GM19351 (cell line): ENCODE measurements at regions not wholly inside any gene's neighbourhood (a gene's known extent, or its start where the extent isn't known, plus 50 kb on each side); places are given as distances from the start of the nearest gene placed in this dataset.
A peak's percentile ranks its signal among the peaks of the same experiment; 100 is the strongest.
"Not testable (repeated sequence)": the region's sequence is repeated elsewhere in the genome, so short reads cannot be mapped to it uniquely, and the experiment has no call there.

ENCODE experiments used
- ATAC-seq: cut with Tn5 transposase; IDR thresholded peaks from one replicate; pipeline ENCODE4 v1.9.1; 2021; ENCODE audit warnings: mild to moderate bottlenecking, moderate library complexity; ENCODE audit not compliant: unreplicated experiment

- ATAC-seq: peak; percentile 98
Measured at GRCh38 chr11:22920939-22921565, 60.8 kb upstream of the CCDC179 start.

DNA sequence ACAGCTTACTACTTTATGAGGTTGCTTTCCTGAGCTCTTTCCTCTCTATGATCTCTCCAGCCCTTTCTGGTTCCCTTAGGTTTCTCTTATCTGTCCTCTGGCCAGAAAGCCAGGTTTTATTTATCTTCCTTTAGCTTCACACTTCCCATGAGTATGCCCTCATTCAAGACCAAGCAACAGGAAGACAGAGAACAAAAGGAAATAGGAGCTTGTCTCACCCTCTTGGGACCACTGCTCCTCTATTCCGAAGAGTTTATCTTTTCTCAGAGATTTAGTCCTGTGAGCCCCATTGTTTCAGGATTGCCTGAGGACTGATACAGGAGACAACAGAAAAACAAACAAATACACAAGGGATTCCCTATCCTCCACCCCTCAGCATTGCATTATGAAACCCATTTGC is 62.4 kb upstream of the CCDC179 start:
- no peak for ATAC-seq

DNA sequence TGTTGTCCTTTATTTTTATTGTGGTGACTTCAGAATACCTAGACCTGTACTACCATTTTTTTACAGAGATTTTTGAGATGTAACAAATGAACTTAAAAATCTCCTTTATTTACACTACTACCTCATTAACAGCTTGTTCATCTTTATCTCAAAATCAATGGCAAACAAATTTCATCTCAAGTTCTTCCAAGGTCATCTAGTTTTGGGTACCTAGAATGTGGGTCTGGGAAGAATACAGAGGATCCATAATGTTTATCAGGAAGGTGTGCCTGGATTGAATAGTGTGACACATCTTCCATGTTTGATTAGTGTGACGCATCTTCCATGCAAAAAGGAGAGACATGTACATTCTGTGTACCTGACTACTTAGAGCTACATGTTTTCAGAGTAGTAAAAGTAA is 63.3 kb upstream of the CCDC179 start:
- no peak for ATAC-seq

DNA sequence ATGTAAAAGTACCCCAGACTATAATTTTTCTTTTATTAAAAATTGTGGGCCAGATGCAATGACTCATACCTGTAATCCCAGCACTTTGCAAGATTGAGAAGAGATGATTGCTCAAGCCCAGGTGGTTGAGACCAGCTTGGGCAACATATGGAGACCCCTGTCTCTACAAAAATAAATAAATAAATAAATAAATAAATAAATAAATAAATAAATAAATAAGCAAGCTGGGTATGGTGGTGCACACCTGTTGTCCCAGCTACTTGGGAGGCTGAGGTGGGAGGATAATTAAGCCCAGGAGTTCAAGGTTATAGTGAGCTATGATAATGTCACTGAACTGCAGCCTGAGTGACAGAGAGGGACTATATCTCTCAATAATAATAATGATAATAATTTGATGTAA is 66.1 kb upstream of the CCDC179 start:
- ATAC-seq: no peak

- no peak for ATAC-seq
Measured at GRCh38 chr11:22927793-22928192, 67.5 kb upstream of the CCDC179 start.

- no peak for ATAC-seq
Measured at GRCh38 chr11:22928207-22928917, 68.1 kb upstream of the CCDC179 start.

DNA sequence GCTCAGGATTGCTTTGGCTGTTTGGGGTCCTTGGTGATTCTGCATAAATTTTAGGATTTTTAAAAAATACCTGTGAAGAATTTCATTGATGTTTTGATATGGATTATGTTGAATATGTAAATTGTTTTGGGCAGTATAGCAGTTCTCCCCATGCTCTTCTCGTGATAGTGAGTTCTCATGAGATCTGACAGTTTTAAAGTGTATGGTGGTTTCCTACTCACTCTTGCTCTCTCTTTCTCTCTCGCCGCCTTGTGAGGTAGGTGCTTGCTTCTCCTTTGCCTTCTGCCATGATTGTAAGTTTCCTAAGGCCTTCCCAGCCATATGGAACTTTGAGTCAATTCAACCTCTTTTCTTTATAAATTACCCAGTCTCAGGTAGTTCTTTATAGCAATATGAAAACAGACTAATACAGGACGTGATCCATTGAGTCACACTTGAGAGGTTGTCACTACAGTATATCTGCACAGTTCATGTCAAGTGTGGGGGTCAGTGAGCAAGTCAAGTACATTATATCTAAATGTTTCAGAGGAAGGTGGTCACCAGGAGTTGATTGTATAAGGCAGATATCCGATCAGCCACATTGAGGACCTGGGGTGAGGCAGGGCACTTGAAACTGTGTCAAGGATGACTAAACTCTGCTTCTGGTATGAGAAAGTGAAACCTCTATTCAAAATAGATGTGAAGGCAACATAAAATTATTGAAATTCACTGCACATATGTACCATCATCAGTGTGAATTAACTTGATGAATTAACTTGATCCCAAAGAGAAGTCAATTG is 70.7 kb upstream of the CCDC179 start:
- ATAC-seq: peak; percentile 96

DNA sequence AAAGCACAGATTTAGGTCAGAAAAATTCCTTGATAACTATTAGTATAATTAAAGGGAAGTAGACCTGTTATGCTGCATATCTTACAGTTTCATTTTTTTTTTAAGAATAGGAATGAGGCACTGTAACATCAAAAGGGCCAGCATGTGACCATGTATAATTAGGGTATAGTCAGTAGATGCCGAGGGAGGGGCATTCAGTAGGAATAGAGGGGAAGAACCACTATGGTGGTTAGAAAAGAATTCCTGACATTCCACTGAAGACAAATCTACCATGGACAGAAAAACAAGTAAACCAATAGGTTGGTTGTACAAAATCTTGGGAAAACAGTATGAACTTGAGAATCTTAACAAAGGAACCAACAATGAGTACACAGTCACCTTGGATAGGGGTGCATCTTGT is 78.4 kb upstream of the CCDC179 start:
- ATAC-seq: no peak

- not testable (repeated sequence) for ATAC-seq
Measured at GRCh38 chr11:22941544-22941943, 81.3 kb upstream of the CCDC179 start.

DNA sequence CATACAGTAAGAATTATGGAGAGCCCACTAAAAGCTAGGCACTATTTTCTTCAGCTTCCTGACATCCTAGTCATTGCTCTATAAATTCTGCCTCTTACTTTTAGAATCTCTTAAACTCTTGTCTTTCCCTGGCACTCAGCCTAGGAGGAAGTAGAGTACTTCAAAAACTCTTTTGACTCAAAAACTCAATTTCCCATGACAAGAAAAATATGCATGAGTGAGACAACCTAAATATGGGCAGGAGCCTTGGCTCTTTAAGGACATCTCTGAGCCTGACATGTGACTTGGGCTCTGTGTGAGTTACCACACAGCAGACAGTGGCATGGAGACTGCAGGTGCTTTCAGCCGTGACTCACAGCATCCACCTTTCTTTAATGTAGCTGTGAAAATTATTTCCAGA is 97.5 kb upstream of the CCDC179 start:
- no peak for ATAC-seq

DNA sequence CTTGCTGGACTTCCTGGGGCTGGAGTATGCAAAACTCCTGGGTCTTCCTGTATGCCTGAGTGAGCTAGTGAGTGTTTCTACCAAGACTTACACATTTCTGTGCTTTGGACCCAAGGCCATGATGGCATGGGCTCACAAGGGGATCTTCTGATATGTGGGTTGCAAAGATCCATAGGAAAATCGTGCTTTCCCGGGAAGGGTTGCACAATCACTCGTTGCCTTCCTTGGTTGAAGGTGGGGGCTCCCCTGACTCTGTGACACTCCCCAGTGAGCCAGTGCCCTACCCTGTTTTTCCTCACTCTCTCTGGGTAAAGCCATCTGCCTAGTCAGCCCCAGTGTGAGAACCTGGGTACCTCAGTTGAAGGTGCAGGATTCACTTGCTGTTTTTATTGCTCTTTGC is 114.0 kb upstream of the CCDC179 start:
- ATAC-seq: no peak

DNA sequence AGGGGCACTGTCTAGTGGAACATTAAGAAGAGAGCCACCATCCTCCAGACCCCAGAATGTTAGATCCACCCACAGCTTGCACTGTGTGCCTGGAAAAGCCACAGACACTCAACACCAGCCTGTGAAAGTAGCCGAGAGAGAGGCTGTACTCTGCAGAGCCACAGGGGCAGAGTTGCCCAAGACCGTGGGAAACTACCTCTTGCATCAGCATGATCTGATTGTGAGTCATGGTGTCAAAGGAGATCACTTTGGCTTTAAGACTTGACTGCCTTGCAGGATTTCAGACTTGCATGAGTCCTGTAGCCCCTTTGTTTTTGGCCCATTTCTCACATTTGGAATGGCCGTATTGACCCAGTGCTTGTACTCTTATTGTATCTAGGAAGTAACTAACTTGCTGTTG is 115.9 kb upstream of the CCDC179 start:
- no peak for ATAC-seq

GRCh38 chr11:22982903-22983302 is 122.6 kb upstream of the CCDC179 start:
- ATAC-seq: no peak

GRCh38 chr11:22984045-22984444 is 123.8 kb upstream of the CCDC179 start:
- ATAC-seq: no peak

DNA sequence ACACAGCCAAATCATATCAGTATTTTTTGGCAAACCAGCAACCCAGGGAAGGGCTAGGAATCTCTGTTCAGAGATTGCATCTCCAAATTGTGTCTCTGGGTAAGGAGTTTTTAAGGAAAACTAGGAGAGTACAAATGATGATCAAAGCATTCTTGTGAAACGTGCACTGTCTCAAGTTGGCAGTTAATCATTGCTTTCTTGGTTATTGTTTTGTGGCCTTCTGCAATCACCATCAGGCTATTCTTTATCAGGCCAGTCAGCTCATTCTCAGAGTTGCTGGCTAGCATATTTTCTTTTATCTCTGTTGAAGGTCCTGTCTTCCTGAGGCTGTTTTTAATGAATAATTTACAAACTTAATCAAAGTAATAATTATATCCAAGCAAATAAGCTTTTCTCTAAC is 129.1 kb upstream of the CCDC179 start:
- no peak for ATAC-seq

GRCh38 chr11:22991196-22991595 is 130.9 kb upstream of the CCDC179 start:
- ATAC-seq: no peak

DNA sequence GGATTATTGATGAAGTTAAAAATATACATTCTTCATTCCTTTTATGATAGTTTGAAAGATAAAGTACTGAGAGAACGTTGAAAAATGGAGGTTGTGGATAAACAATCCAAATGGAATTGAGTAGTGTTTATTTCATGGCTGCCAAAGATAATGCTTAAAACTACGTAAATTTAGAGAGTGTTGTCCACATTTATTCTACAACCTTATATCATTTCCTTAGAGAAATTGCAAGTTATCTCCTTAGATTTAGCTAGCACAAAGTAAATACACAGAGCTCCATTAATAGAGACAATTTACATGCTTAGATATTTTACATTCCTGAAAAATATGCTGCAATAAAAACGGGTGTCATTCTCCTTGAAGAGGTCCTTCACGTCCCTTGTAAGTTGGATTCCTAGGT is 146.5 kb upstream of the CCDC179 start:
- ATAC-seq: no peak

- no peak for ATAC-seq
Measured at GRCh38 chr11:23010790-23011335, 150.6 kb upstream of the CCDC179 start.

GRCh38 chr11:23012930-23013329 is 152.7 kb upstream of the CCDC179 start:
- ATAC-seq: no peak

- ATAC-seq: no peak
Measured at GRCh38 chr11:23013509-23013908, 153.2 kb upstream of the CCDC179 start.

- peak; percentile 66 for ATAC-seq
Measured at GRCh38 chr11:23021287-23021863, 161.1 kb upstream of the CCDC179 start.
